Endothelial cell of umbilical vein (primary cell): ENCODE measurements at regions not wholly inside any gene's neighbourhood (a gene's known extent, or its start where the extent isn't known, plus 50 kb on each side); places are given as distances from the start of the nearest gene placed in this dataset.

Experiments
- BruUV-seq: library from RNA; stranded (reverse); fragments of 400-500 nt; replicated peaks from 2 replicates; lab custom pipeline; 2021; lab: Mats Ljungman, UMichigan
- CTCF ChIA-PET: fragments of 300-600, 350-600 bp; sonication (Branson Sonifier 250); formaldehyde crosslinking; loops from one replicate; lab custom pipeline; 2021; ENCODE audit warnings: antibody characterized with exemption, inconsistent platforms; lab: Charles Lee
- POLR2A ChIA-PET: fragments of 300-600, 350-600 bp; sonication (Branson Sonifier 250); formaldehyde crosslinking; loops from one replicate; lab custom pipeline; 2021; ENCODE audit warnings: antibody characterized with exemption, inconsistent platforms; lab: Charles Lee
- DNase-seq: peaks from one replicate; pipeline ENCODE4 v3.0.0-alpha.2; 2011; ENCODE audit warnings: low read depth, low spot score
- FAIRE-seq: peaks from 2 replicates; lab custom pipeline; 2011; peaks lifted over from hg19 to GRCh38; lab: Jason Lieb, UNC
- H2AFZ ChIP-seq: 2 replicates; pipeline ENCODE4 v1.6.0; 2012; ENCODE audit warnings: low read depth, low read length, control low read depth, inconsistent platforms
- H3K27ac ChIP-seq: 2 replicates; pipeline ENCODE4 v1.5.1; 2011; ENCODE audit warnings: low read depth, mild to moderate bottlenecking, control low read depth, low read length, moderate library complexity; ENCODE audit not compliant: insufficient read depth
- H3K27me3 ChIP-seq, 2 experiments: 2 replicates each; pipeline versions ENCODE4 v1.6.0 to v1.6.1; 2011; ENCODE audit warnings: low read length in 2 of 2, mixed read lengths in 1 of 2; ENCODE audit not compliant: control insufficient read depth in 2 of 2, insufficient read depth in 2 of 2
- H3K36me3 ChIP-seq, 2 experiments: 2 replicates in 1 of 2; 3 replicates in 1 of 2; pipeline ENCODE4 v1.5.1; 2011; ENCODE audit warnings: low read length in 2 of 2, mild to moderate bottlenecking in 1 of 2, moderate library complexity in 1 of 2; ENCODE audit not compliant: control insufficient read depth in 2 of 2, insufficient read depth in 2 of 2; ENCODE audit errors: extremely low read depth in 1 of 2
- H3K4me1 ChIP-seq: 3 replicates; pipeline ENCODE4 v1.5.1; 2011; ENCODE audit warnings: mild to moderate bottlenecking, low read length; ENCODE audit not compliant: control insufficient read depth, insufficient read depth; ENCODE audit errors: extremely low read depth
- H3K4me2 ChIP-seq: 2 replicates; pipeline ENCODE4 v1.6.1; 2011; ENCODE audit warnings: low read length, control low read depth, mixed read lengths; ENCODE audit not compliant: insufficient read depth
- H3K4me3 ChIP-seq, 3 experiments: fragments of 200-600 bp in 1 of 3; sonication (generic), shearing (Covaris generic) in 1 of 3; replicated peaks in 1 of 3; 2 replicates each; pipeline ENCODE4 v1.5.1; 2011 to 2016; ENCODE audit warnings: control low read depth in 3 of 3, low read length in 3 of 3, mild to moderate bottlenecking in 2 of 3, inconsistent platforms in 1 of 3, low read depth in 1 of 3, moderate library complexity in 1 of 3; ENCODE audit not compliant: insufficient read depth in 1 of 3
- H3K79me2 ChIP-seq: 2 replicates; pipeline ENCODE4 v1.6.0; 2012; ENCODE audit warnings: low read length, inconsistent platforms; ENCODE audit not compliant: control insufficient read depth, insufficient read depth
- H3K9ac ChIP-seq: replicated peaks from 2 replicates; pipeline ENCODE3; 2011; ENCODE audit warnings: low read length, control low read depth; ENCODE audit not compliant: insufficient read depth; ENCODE audit errors: extremely low read depth
- H3K9me1 ChIP-seq: replicated peaks from 3 replicates; pipeline ENCODE4 v1.6.0; 2011; ENCODE audit warnings: mild to moderate bottlenecking, low read length; ENCODE audit not compliant: control insufficient read depth, insufficient read depth; ENCODE audit errors: extremely low read depth
- H3K9me3 ChIP-seq: replicated peaks from 2 replicates; pipeline ENCODE4 v1.5.1; 2012; ENCODE audit warnings: low read length, inconsistent platforms; ENCODE audit not compliant: control insufficient read depth, insufficient read depth
- H4K20me1 ChIP-seq: replicated peaks from 2 replicates; pipeline ENCODE3; 2011; ENCODE audit warnings: mild to moderate bottlenecking, low read length; ENCODE audit not compliant: control insufficient read depth, insufficient read depth; ENCODE audit errors: extremely low read depth
- CTCF ChIP-seq, 2 donors: IDR thresholded peaks; 1 replicate in 1 of 2; 2 replicates in 1 of 2; pipeline ENCODE4 v1.5.1; 2011; ENCODE audit warnings: low read length in 2 of 2, mild to moderate bottlenecking in 2 of 2, moderate library complexity in 2 of 2, control low read depth in 1 of 2, inconsistent platforms in 1 of 2, low read depth in 1 of 2; ENCODE audit not compliant: insufficient read depth in 1 of 2; ENCODE audit errors: extremely low read depth in 1 of 2
- EZH2 ChIP-seq: IDR thresholded peaks from 2 replicates; pipeline ENCODE4 v1.6.1; 2012; ENCODE audit warnings: borderline replicate concordance, low read depth, mild to moderate bottlenecking, moderate library complexity, low read length, inconsistent platforms; ENCODE audit not compliant: severe bottlenecking
- FOS ChIP-seq: IDR thresholded peaks from 2 replicates; pipeline ENCODE4 v1.6.1; 2011; ENCODE audit warnings: mild to moderate bottlenecking, low read length, moderate library complexity, borderline replicate concordance; ENCODE audit not compliant: insufficient read depth
- GATA2 ChIP-seq: IDR thresholded peaks from 2 replicates; pipeline ENCODE4 v1.7.0; 2011; ENCODE audit warnings: low read depth, mild to moderate bottlenecking, moderate library complexity, mixed read lengths, low read length; ENCODE audit not compliant: insufficient read length, insufficient read depth
- JUN ChIP-seq: IDR thresholded peaks from 2 replicates; pipeline ENCODE4 v1.6.1; 2011; ENCODE audit warnings: borderline replicate concordance, low read depth; ENCODE audit not compliant: insufficient read length, insufficient read depth
- MYC ChIP-seq: IDR thresholded peaks from one replicate; pipeline ENCODE4 v1.6.1; 2011; ENCODE audit warnings: mild to moderate bottlenecking, low read depth, low read length
- POLR2A ChIP-seq: IDR thresholded peaks from 2 replicates; pipeline ENCODE4 v1.6.1; 2012; ENCODE audit warnings: low read depth, mild to moderate bottlenecking, control low read depth, low read length
- POLR2AphosphoS5 ChIP-seq: IDR thresholded peaks from 2 replicates; pipeline ENCODE4 v1.6.1; 2012; ENCODE audit warnings: low read depth, mild to moderate bottlenecking, control low read depth, low read length, moderate library complexity; ENCODE audit not compliant: insufficient read depth
- dilution Hi-C: fragments of 300-500 bp; cut with MboI; formaldehyde crosslinking; loops from one replicate; pipeline ENCODE4 v1.15.0; 2019; ENCODE audit warnings: low sequenced_read_pairs; ENCODE audit not compliant: extremely low pct_ligation_motif_present
- intact Hi-C: fragments of 100-400 bp; cut with micrococcal nuclease; formaldehyde crosslinking; loops from one replicate; pipeline ENCODE4 v1.10.0; 2022
- TF ChIP-seq, protein P1 (sequence below): IDR thresholded peaks from 2 replicates; pipeline ENCODE4 v1.6.1; 2011; ENCODE audit not compliant: insufficient read depth, insufficient read length

- Histone ChIP-seq H3K9me3 (no peaks in the 10 kb centered on the region), H3K4me2 (no peak overlapping the region), H3K4me1 (no peaks in the 10 kb centered on the region), H3K9me1 (no peaks in the 10 kb centered on the region), H3K4me3 (no peak overlapping the region), H3K27ac (no peak overlapping the region), H4K20me1 (no peaks in the 10 kb centered on the region), H3K9ac (no peak overlapping the region), H3K36me3 (no peaks in the 10 kb centered on the region), H3K79me2 (no peaks in the 10 kb centered on the region), H2AFZ (no peak overlapping the region), H3K27me3 (no peaks in the 10 kb centered on the region)
- ChIA-PET POLR2A (no interaction called here), CTCF (no interaction called here)
- no peak for DNase-seq
- intact Hi-C loops (no loop called here), dilution Hi-C loops (no loop called here)
- no peak for FAIRE-seq
- TF ChIP-seq JUN: no peak
- no peak for TF ChIP-seq EZH2
- no peak for TF ChIP-seq POLR2A
- no peak for TF ChIP-seq FOS
- no peak for TF ChIP-seq POLR2AphosphoS5
- no peak for TF ChIP-seq CTCF (IDR thresholded peaks at IDR 0.05; ENCODE audit: extremely low read depth in 1 of 2, insufficient read depth in 1 of 2, low read depth in 1 of 2, low read length in 2 of 2)
- TF ChIP-seq MYC: no peak
- TF ChIP-seq, protein P1, sequence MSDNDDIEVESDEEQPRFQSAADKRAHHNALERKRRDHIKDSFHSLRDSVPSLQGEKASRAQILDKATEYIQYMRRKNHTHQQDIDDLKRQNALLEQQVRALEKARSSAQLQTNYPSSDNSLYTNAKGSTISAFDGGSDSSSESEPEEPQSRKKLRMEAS: no peak
- no peak for TF ChIP-seq GATA2
- BruUV-seq: no TSS peak
Observed at GRCh38 chr5:160904591-160904990, 52.6 kb upstream of the ATP10B start.
